ENCODE measurements at regions not wholly inside any gene's neighbourhood (a gene's known extent, or its start where the extent isn't known, plus 50 kb on each side); places are given as distances from the start of the nearest gene placed in this dataset.
"Not testable (repeated sequence)": the region's sequence is repeated elsewhere in the genome, so short reads cannot be mapped to it uniquely, and the experiment has no call there.

GRCh38 chr22:16090991-16091390, 401.2 kb downstream of the POTEH start:
- intact Hi-C loops (cut with micrococcal nuclease); CTCF ChIA-PET; H3K4me3 Mint-ChIP-seq; H3K27me3 Mint-ChIP-seq; H3K36me3 Mint-ChIP-seq (ENCODE audit: low read depth); ATAC-seq; POLR2A ChIA-PET; DNase-seq; H3K9me3 Mint-ChIP-seq; H3K4me1 Mint-ChIP-seq (ENCODE audit: low read depth); H3K27ac Mint-ChIP-seq: not testable (repeated sequence)

GRCh38 chr22:16105121-16105520, 415.3 kb downstream of the POTEH start:
- DNase-seq; POLR2A ChIA-PET; H3K27me3 Mint-ChIP-seq; H3K27ac Mint-ChIP-seq; ATAC-seq; H3K36me3 Mint-ChIP-seq (ENCODE audit: low read depth); intact Hi-C loops (cut with micrococcal nuclease); H3K4me3 Mint-ChIP-seq; H3K9me3 Mint-ChIP-seq; H3K4me1 Mint-ChIP-seq (ENCODE audit: low read depth); CTCF ChIA-PET: not testable (repeated sequence)

DNA sequence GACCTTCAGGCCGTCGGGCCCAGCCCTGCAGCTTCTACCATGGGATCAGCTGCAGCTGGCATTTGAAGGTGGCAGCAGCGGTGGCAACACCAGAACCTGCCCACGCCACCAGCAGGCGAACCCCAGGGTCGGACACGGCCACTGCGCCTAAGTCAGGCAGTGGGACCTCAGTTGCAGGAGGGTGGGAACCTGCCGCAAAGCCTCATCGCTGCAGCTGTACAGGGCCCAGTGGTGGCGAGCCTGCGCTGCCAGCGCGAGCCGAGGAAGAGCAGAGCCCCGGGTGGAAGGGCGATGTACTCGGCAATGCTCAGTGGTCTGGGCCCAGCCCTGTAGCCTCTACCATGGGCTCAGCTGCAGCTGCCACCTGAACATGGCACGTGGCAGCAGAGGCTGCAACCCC, 441.6 kb downstream of the POTEH start:
- ATAC-seq; DNase-seq; intact Hi-C loops (cut with micrococcal nuclease); CTCF ChIA-PET; H3K27ac Mint-ChIP-seq; H3K27me3 Mint-ChIP-seq; H3K4me3 Mint-ChIP-seq; H3K9me3 Mint-ChIP-seq; H3K36me3 Mint-ChIP-seq (ENCODE audit: low read depth); POLR2A ChIA-PET; H3K4me1 Mint-ChIP-seq (ENCODE audit: low read depth): not testable (repeated sequence)

- Mint-ChIP-seq H3K27me3 (no peaks in the 10 kb centered on the region), H3K4me1 (ENCODE audit: low read depth) (no peaks in the 10 kb centered on the region), H3K27ac (no peak overlapping the region), H3K9me3 (peaks cover 4% of the 10 kb centered on the region), H3K4me3 (no peak overlapping the region), H3K36me3 (ENCODE audit: low read depth) (no peaks in the 10 kb centered on the region)
- TF ChIP-seq CTCF (IDR thresholded peaks at IDR 0.05), result no peak
- DNase-seq (no peak), ATAC-seq (no peak)
- intact Hi-C loops (cut with micrococcal nuclease), result no loop called here
- POLR2A ChIA-PET, result no interaction called here
- CTCF ChIA-PET, result no interaction called here
Measured at GRCh38 chr22:16131918-16132317, 442.1 kb downstream of the POTEH start.

- H3K27me3 Mint-ChIP-seq, H3K4me3 Mint-ChIP-seq, POLR2A ChIA-PET: not testable (repeated sequence)
Measured at GRCh38 chr22:16132598-16132997, 442.8 kb downstream of the POTEH start.

GRCh38 chr22:16146101-16146500, 446.5 kb downstream of the CCT8L2 start:
- H3K27ac Mint-ChIP-seq; H3K9me3 Mint-ChIP-seq; DNase-seq; ATAC-seq; H3K27me3 Mint-ChIP-seq; POLR2A ChIA-PET; H3K4me1 Mint-ChIP-seq (ENCODE audit: low read depth); H3K36me3 Mint-ChIP-seq (ENCODE audit: low read depth); H3K4me3 Mint-ChIP-seq; intact Hi-C loops (cut with micrococcal nuclease); CTCF ChIA-PET: not testable (repeated sequence)

More at GRCh38 chr22:16132598-16132997, 442.8 kb downstream of the POTEH start:
- DNase-seq; CTCF ChIA-PET; H3K27ac Mint-ChIP-seq; intact Hi-C loops (cut with micrococcal nuclease); H3K36me3 Mint-ChIP-seq (ENCODE audit: low read depth); ATAC-seq; H3K4me1 Mint-ChIP-seq (ENCODE audit: low read depth); H3K9me3 Mint-ChIP-seq: not testable (repeated sequence)

GRCh38 chr22:16146916-16147315, 445.7 kb downstream of the CCT8L2 start:
- H3K27ac Mint-ChIP-seq; POLR2A ChIA-PET; H3K36me3 Mint-ChIP-seq (ENCODE audit: low read depth); CTCF ChIA-PET; H3K4me1 Mint-ChIP-seq (ENCODE audit: low read depth); H3K4me3 Mint-ChIP-seq; H3K9me3 Mint-ChIP-seq; H3K27me3 Mint-ChIP-seq; intact Hi-C loops (cut with micrococcal nuclease); ATAC-seq: not testable (repeated sequence)
- TF ChIP-seq CTCF (IDR thresholded peaks at IDR 0.05), result peak; percentile 24
- peak; percentile 26 for DNase-seq

- CTCF ChIA-PET, result not testable (repeated sequence)
Measured at GRCh38 chr22:16177287-16177686, 415.3 kb downstream of the CCT8L2 start.

DNA sequence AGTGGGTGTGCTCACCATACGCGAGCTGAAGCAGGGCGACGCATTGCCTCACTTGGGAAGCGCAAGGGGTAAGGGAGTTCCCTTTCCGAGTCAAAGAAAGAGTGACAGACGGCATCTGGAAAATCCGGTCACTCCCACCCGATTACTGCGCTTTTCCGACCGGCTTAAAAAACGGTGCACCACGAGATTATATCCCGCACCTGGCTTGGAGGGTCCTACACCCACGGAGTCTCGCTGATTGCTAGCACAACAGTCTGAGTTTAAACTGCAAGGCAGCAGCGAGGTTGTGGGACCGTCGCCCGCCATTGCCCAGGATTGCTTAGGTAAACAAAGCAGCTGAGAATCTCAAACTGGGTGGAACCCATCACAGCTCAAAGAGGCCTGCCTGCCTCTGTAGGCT, 408.7 kb downstream of the CCT8L2 start:
- POLR2A ChIA-PET; intact Hi-C loops (cut with micrococcal nuclease); H3K36me3 Mint-ChIP-seq (ENCODE audit: low read depth); H3K4me3 Mint-ChIP-seq; ATAC-seq; H3K9me3 Mint-ChIP-seq; H3K4me1 Mint-ChIP-seq (ENCODE audit: low read depth); CTCF ChIA-PET; H3K27ac Mint-ChIP-seq; DNase-seq; H3K27me3 Mint-ChIP-seq: not testable (repeated sequence)

More at GRCh38 chr22:16177287-16177686, 415.3 kb downstream of the CCT8L2 start:
- H3K27me3 Mint-ChIP-seq; ATAC-seq; intact Hi-C loops (cut with micrococcal nuclease); DNase-seq; H3K4me3 Mint-ChIP-seq; POLR2A ChIA-PET; H3K27ac Mint-ChIP-seq; H3K9me3 Mint-ChIP-seq; H3K4me1 Mint-ChIP-seq (ENCODE audit: low read depth); H3K36me3 Mint-ChIP-seq (ENCODE audit: low read depth): not testable (repeated sequence)
